ENCODE measurements at regions not wholly inside any gene's neighbourhood (a gene's known extent, or its start where the extent isn't known, plus 50 kb on each side); places are given as distances from the start of the nearest gene placed in this dataset.

DNA sequence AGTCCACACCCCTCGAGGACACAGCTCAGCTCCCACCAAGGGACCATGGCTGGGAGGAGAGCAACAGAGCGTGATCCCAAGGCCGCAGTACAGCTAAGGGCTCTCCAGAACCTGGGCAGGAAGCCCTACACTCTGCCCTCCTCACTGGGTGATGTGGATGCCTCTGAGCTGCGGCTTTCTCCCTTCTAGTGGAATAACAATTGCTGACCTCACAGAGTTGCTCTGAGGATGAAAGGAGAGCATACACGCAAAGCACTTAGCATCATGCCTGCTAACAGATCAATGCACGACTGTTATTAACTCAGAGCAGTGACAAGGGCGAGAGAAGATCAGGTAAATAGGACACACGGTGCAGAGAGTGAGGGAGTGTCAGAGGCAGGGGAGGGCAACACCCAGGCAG lies 74.2 kb downstream of the ZFP36L2 start:
- Histone ChIP-seq H3K4me3 (ENCODE audit: low read depth, low read length) (no peak overlapping the region), H3K27ac (ENCODE audit: low read depth, low read length) (no peak overlapping the region), H3K27me3 (ENCODE audit: control insufficient read depth, insufficient read depth, low read length) (no peaks in the 10 kb centered on the region), H3K9me3 (ENCODE audit: control insufficient read depth, insufficient read depth, low read length) (no peaks in the 10 kb centered on the region)
- ChIA-PET CTCF (no interaction called here), POLR2A (no interaction called here)
- TF ChIP-seq, protein P1, sequence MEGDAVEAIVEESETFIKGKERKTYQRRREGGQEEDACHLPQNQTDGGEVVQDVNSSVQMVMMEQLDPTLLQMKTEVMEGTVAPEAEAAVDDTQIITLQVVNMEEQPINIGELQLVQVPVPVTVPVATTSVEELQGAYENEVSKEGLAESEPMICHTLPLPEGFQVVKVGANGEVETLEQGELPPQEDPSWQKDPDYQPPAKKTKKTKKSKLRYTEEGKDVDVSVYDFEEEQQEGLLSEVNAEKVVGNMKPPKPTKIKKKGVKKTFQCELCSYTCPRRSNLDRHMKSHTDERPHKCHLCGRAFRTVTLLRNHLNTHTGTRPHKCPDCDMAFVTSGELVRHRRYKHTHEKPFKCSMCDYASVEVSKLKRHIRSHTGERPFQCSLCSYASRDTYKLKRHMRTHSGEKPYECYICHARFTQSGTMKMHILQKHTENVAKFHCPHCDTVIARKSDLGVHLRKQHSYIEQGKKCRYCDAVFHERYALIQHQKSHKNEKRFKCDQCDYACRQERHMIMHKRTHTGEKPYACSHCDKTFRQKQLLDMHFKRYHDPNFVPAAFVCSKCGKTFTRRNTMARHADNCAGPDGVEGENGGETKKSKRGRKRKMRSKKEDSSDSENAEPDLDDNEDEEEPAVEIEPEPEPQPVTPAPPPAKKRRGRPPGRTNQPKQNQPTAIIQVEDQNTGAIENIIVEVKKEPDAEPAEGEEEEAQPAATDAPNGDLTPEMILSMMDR (IDR thresholded peaks at IDR 0.05; ENCODE audit: low read depth, low read length): no peak
- DNase-seq (ENCODE audit: low read depth, low spot score): no peak

DNA sequence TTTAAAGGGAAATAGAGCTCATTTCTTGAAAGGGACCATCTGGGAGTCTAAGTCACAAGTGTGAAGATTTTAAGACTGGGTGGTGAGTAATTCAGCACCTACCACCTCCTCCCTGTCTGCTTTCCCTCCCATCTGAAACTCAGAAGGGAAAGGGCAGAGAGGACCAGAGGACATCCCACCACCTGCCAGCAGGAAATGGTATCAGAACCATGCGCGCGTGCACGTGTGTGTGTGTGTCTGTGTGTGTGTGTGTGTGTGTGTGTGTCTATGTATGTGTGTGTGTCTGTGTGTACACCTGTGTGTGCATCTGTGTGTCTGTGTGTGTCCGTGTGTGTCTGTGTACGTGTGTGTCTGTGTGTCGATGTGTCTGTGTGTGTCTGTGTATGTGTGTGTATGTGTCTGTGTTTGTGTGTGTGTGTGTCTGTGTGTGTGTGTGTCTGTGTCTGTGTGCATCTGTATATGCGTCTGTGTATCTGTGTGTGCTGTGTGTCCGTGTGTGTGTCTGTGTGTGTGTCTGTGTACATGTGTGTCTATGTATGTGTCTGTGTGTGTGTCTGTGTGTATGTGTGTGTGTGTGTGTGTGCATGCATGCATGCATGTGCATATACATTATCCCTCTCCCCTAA lies 76.8 kb downstream of the ZFP36L2 start:
- POLR2A ChIA-PET: no interaction called here
- no peaks in the 10 kb centered on the region for H3K27me3 ChIP-seq (ENCODE audit: control insufficient read depth, insufficient read depth, low read length)
- CTCF ChIA-PET: no interaction called here
- TF ChIP-seq, protein P1 (IDR thresholded peaks at IDR 0.05; ENCODE audit: low read depth, low read length): no peak
- no peak for DNase-seq (ENCODE audit: low read depth, low spot score)
- no peaks in the 10 kb centered on the region for H3K9me3 ChIP-seq (ENCODE audit: control insufficient read depth, insufficient read depth, low read length)
- H3K4me3 ChIP-seq (ENCODE audit: low read depth, low read length): no peak overlapping the region
- H3K27ac ChIP-seq (ENCODE audit: low read depth, low read length): no peak overlapping the region

DNA sequence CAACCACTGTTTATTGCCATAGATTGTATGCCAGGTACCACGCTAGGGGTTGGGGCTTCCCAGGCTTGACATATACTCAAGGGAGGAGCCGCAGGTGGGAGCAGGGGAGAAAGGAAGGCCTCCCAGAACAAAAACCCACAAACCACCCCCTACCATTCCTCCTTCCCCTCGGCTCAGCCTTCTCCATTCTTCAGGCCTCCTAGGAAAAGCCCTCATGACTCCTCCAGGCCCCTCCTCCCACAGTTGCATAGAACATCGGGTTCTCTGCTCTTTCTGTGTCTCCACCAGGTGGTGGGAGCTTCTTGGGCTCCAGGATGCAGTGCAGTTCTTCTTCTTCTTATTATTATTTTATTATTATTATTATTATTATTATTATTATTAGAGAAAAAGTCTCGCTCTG lies 80.3 kb downstream of the ZFP36L2 start:
- CTCF ChIA-PET: no interaction called here

DNA sequence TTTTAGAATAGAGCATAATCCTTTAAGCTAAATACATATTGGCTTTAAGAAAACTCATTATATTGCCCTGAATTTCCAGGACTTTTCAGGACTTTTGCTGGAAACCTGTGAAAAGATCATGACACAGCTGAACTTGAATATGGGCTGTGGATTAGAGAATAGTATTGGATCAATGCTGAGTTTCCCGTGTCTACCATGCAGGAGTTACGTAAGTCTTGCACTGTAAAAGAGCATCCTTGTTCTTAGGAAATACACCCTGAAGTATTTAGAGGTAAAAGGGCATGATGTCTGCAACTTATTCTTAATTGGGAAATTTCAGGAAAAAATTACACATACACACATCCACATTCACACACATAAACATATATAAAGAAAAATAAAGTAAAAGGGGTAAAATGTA lies 82.1 kb downstream of the ZFP36L2 start:
- Histone ChIP-seq H3K9me3 (ENCODE audit: control insufficient read depth, insufficient read depth, low read length) (peaks cover 3% of the 10 kb centered on the region; the same call in 1 of the 2 replicates), H3K4me3 (ENCODE audit: low read depth, low read length) (no peak overlapping the region), H3K27ac (ENCODE audit: low read depth, low read length) (no peak overlapping the region), H3K27me3 (ENCODE audit: control insufficient read depth, insufficient read depth, low read length) (no peaks in the 10 kb centered on the region)
- no peak for DNase-seq (ENCODE audit: low read depth, low spot score)
- TF ChIP-seq, protein P1 (IDR thresholded peaks at IDR 0.05; ENCODE audit: low read depth, low read length): no peak
- ChIA-PET CTCF (no interaction called here), POLR2A (no interaction called here)

More for the DNA sequence above, 80.3 kb downstream of the ZFP36L2 start:
- Histone ChIP-seq H3K9me3 (ENCODE audit: control insufficient read depth, insufficient read depth, low read length) (peaks cover 3% of the 10 kb centered on the region; the same call in 1 of the 2 replicates), H3K27me3 (ENCODE audit: control insufficient read depth, insufficient read depth, low read length) (no peaks in the 10 kb centered on the region), H3K4me3 (ENCODE audit: low read depth, low read length) (no peak overlapping the region), H3K27ac (ENCODE audit: low read depth, low read length) (no peak overlapping the region)
- DNase-seq (ENCODE audit: low read depth, low spot score): no peak
- TF ChIP-seq, protein P1 (IDR thresholded peaks at IDR 0.05; ENCODE audit: low read depth, low read length): no peak
- POLR2A ChIA-PET: no interaction called here

DNA sequence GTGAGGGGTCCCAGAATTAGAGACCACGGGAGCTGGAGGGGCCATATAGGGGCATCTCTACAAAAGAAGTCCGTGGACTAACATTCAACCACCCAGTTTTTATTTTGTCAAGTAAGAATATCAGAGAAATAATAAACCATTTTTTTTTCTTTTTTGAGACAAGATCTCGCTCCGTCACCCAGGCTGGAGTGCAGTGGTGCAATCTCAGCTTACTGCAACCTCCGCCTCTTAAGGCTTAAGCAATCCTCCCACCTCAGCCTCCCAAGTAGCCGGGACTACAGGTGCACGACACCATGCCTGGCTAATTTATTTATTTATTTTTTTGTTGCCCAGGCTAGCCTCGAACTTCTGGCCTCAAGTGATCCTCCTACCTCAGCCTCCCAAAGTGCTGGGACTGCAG lies 82.7 kb downstream of the ZFP36L2 start:
- Histone ChIP-seq H3K27ac (ENCODE audit: low read depth, low read length) (no peak overlapping the region), H3K9me3 (ENCODE audit: control insufficient read depth, insufficient read depth, low read length) (peaks cover 3% of the 10 kb centered on the region; the same call in 1 of the 2 replicates), H3K27me3 (ENCODE audit: control insufficient read depth, insufficient read depth, low read length) (no peaks in the 10 kb centered on the region), H3K4me3 (ENCODE audit: low read depth, low read length) (no peak overlapping the region)
- CTCF ChIA-PET: no interaction called here
- POLR2A ChIA-PET: no interaction called here
- no peak for DNase-seq (ENCODE audit: low read depth, low spot score)
- TF ChIP-seq, protein P1 (IDR thresholded peaks at IDR 0.05; ENCODE audit: low read depth, low read length): no peak

Measured in AG04450 (cell line).